Mesodermal cell (in vitro differentiated cells): ENCODE measurements at regions not wholly inside any gene's neighbourhood (a gene's known extent, or its start where the extent isn't known, plus 50 kb on each side); places are given as distances from the start of the nearest gene placed in this dataset.
A peak's percentile ranks its signal among the peaks of the same experiment; 100 is the strongest.

Experiments
- H3K27ac ChIP-seq: 2 replicates; pipeline ENCODE4 v1.7.0; 2013; ENCODE audit warnings: mild to moderate bottlenecking, low read depth, low read length, moderate library complexity; ENCODE audit not compliant: severe bottlenecking
- H3K36me3 ChIP-seq: 2 replicates; pipeline ENCODE4 v1.7.1; 2013; ENCODE audit warnings: mild to moderate bottlenecking, low read length, moderate library complexity; ENCODE audit not compliant: control insufficient read depth, insufficient read depth
- H3K4me1 ChIP-seq: one replicate; pipeline ENCODE4 v1.7.1; 2013; ENCODE audit warnings: mild to moderate bottlenecking, low read length; ENCODE audit not compliant: insufficient read depth, control insufficient read depth, poor library complexity, severe bottlenecking
- H3K4me3 ChIP-seq: 2 replicates; pipeline ENCODE4 v1.7.0; 2013; ENCODE audit warnings: low read length, control low read depth, mild to moderate bottlenecking; ENCODE audit not compliant: insufficient read depth, poor library complexity, severe bottlenecking; ENCODE audit errors: extremely low read depth
- H3K9me3 ChIP-seq: 2 replicates; pipeline ENCODE4 v1.7.1; 2013; ENCODE audit warnings: mild to moderate bottlenecking, low read length, moderate library complexity; ENCODE audit not compliant: control insufficient read depth
- WGBS, 2 experiments: methylation state at CpG; one replicate each; pipeline ENCODE4 v1.1.5; 2013; ENCODE audit warnings: missing lambda C conversion rate in 2 of 2; ENCODE audit not compliant: insufficient coverage in 2 of 2; 5-methylcytosine and 5-hydroxymethylcytosine counted together

DNA sequence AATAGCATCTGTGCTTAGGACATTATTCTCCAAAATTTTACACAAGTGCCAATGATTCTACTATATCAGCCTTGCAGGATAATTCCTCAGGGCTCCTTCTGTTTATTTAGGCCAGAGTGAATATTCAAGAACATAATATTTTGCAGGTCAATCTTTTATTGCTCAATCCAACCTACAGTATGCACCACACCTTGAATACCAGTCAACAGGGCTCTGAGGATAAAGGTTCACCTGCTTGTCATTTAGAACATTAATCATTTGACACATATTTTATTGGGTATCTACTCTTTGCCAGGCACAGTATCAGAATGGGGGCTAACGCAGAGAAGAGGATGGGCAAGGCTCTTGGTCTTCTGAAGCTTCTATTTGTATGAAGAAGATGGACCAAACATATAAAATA, 66.2 kb upstream of the SHISA3 start:
- Histone ChIP-seq H3K27ac (no peak overlapping the region), H3K4me1 (peaks cover 6% of the 10 kb centered on the region)
- WGBS, 2 experiments = 100% methylated on average over 1 of the region's 1 CpG; no CpG with 5 or more reads in 1 of the 2 experiments

DNA sequence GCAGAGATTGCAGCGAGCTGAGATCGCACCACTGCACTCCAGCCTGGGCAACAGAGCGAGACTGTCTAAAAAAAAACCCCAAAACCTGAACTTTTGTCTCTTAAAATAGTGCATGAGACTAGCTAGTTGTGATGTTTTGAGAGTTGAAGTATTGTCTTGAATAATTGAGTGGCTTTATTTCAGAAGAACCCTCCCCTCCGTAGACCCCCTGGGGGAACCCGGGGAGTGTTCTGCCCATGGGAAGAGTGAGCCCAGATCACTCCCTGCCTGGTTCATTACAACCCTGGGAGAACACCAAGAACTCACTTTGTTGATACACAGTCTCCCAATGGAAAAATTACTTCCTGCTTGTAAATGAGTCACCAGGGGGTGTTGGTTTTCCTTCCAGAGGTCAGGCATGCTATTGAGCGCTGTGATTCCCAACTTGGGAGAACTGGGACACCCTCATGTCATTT, 65.3 kb upstream of the SHISA3 start:
- Histone ChIP-seq H3K36me3 (no peaks in the 10 kb centered on the region), H3K27ac (no peak overlapping the region), H3K4me1 (peaks cover 6% of the 10 kb centered on the region), H3K9me3 (no peaks in the 10 kb centered on the region), H3K4me3 (no peak overlapping the region)
- 92 to 100% methylated on average over 2 to 5 of the region's 6 CpGs for WGBS, 2 experiments

More for the DNA sequence above, 66.2 kb upstream of the SHISA3 start:
- H3K36me3 ChIP-seq = no peaks in the 10 kb centered on the region
- H3K9me3 ChIP-seq = no peaks in the 10 kb centered on the region
- no peak overlapping the region for H3K4me3 ChIP-seq

DNA sequence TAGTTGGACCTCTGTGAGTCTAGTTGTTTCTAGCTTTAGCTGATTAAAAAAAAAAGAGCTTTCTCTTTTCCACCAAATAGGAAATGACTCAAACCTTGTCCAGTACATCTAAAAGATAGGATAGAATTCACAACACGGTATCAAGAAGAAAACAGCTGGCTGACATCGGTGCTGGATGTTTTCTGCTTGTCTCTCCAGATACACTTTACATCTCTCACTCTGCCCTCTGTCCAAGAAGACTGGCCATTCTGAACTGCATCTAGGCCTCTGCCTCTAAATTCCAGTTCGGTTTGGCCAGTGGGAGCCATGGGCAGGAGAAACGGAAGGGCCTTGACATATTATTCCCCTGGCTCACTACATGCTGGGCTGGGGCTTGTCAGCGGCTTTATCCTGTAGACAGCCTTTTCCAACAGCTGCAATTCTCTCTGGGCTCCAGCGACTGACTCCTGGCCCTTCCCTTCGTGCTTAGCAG, 57.3 kb upstream of the SHISA3 start:
- Histone ChIP-seq H3K36me3 (no peaks in the 10 kb centered on the region), H3K9me3 (no peaks in the 10 kb centered on the region), H3K27ac (peak overlapping the region; percentile 64), H3K4me1 (peaks cover 9% of the 10 kb centered on the region), H3K4me3 (no peak overlapping the region)
- WGBS, 2 experiments = 41 to 45% methylated on average over 7 of the region's 7 CpGs

DNA sequence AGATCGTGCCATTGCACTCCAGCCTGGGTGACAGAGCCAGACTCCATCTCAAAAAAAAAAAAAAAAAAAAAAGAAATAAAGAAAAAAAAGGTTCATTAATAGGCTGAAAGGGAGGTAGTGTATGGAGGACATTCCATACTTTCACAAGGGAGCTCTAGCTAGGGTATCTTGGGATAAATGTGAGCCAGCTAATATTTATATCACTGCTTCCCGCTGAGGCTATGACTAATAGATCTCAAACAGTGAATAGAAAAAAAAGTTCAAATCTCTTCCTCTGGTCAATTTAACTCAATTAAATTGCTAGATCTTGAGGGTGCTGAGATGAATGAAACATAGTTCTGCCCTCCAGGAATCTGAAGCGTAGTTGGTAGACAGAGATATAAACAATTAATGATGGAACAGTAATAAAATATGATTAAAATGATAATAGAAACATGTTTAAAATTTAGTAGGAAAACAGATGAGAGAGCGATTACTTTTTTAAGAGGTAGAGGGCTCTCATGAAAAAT, 55.7 kb upstream of the SHISA3 start:
- H3K9me3 ChIP-seq = no peaks in the 10 kb centered on the region
- H3K27ac ChIP-seq = no peak overlapping the region
- 77 to 91% methylated on average over 1 of the region's 4 CpGs for WGBS, 2 experiments
- peaks cover 9% of the 10 kb centered on the region for H3K4me1 ChIP-seq
- H3K36me3 ChIP-seq = no peaks in the 10 kb centered on the region
- H3K4me3 ChIP-seq = no peak overlapping the region

DNA sequence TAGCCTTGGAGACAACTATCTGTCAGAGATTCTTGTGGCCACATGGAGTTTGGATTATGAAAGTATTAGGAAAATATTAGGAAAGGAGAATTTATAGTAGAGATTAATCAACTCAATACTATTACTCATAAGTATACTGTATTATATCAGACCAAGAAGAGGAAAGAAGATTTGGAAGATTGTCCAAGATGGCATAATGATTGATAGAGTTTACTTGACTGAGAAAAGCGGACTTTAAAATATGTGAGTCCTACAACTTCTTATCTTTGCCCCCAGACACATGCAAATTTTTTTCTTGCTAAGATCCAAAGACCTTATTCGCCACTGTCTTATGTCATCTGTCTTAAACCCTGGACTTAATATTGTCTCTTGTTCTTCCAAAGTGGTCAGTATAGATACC, 54.8 kb upstream of the SHISA3 start:
- no peak overlapping the region for H3K4me3 ChIP-seq
- WGBS, 2 experiments = 100% methylated on average over 1 of the region's 2 CpGs; no CpG with 5 or more reads in 1 of the 2 experiments
- no peaks in the 10 kb centered on the region for H3K36me3 ChIP-seq
- H3K4me1 ChIP-seq = peaks cover 9% of the 10 kb centered on the region
- no peak overlapping the region for H3K27ac ChIP-seq
- no peaks in the 10 kb centered on the region for H3K9me3 ChIP-seq

DNA sequence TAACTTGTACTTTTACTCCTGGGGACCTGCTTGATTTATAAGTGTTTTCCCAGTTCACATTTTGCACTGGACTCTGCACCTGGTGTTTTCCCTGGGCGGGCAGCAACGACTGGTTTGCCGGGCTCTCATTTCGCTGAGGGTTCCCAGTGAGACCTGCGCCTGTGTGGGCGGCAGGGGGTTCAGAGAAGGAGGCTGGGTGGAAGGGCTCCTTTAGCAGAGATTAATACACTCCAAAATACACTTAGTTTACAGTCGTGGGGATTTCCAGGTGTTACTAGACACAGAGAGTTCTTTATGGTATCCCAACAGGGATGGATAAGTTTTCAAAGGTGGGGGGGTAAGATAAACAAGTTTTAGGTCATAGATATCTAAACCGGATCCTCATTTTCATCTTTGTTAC, 53.0 kb upstream of the SHISA3 start:
- Histone ChIP-seq H3K9me3 (no peaks in the 10 kb centered on the region), H3K27ac (no peak overlapping the region), H3K4me3 (no peak overlapping the region), H3K4me1 (peaks cover 8% of the 10 kb centered on the region), H3K36me3 (no peaks in the 10 kb centered on the region)
- no CpG with 5 or more reads among the region's 8 CpGs for WGBS, 2 experiments

DNA sequence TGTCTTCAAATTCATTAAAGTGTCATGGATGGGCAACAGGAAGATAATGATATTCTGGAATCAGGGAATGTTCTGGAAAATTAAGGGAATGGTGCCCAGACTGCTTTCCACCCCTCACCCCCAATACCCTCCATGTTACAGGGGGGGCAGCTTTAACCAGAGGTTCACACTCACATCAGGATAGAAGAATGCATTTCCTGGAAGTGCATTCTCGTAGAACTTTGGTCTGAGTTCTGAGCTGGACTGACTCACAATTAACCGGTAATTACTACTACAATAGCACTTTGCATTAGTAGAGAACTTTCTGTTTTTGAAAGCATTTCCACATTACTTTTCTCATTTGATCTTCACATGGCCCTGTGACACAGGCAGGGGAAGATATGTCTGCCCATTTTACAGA, 52.5 kb upstream of the SHISA3 start:
- peaks cover 3% of the 10 kb centered on the region for H3K4me1 ChIP-seq
- no peak overlapping the region for H3K27ac ChIP-seq
- no peaks in the 10 kb centered on the region for H3K9me3 ChIP-seq
- no peaks in the 10 kb centered on the region for H3K36me3 ChIP-seq
- no peak overlapping the region for H3K4me3 ChIP-seq
- WGBS, 2 experiments = no CpG with 5 or more reads among the region's 2 CpGs

DNA sequence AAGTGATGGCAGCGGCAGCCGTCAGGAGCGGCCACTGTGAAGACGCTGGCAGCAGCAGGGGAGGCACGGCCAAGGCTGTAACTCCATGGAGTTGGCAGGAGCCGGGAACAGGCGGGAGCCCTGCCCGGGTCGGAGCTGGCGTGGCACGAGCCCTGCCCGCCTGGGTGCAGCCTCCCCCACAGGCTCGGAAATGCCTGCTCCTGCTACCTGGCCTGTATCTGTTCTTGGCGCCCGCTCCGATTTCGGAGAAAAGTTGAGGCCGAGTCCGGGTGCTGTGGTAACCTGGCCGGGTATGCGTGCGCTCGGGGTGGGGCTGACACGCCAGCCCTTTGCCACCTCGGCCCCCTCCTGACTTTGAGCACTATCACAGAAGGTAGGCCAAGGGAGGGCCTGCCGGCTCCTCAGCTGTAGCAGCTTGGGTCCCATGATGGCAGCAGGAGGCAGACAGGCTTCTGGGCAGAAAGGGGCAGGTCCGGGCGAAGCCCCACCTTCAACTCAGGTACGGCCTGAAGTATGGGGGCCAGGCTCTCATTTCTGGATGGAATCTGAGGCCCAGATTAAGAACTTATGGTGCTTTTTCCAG, 51.2 kb upstream of the SHISA3 start:
- no peak overlapping the region for H3K27ac ChIP-seq
- H3K4me1 ChIP-seq = peaks cover 3% of the 10 kb centered on the region
- 95 to 98% methylated on average over 27 to 28 of the region's 29 CpGs for WGBS, 2 experiments
- no peaks in the 10 kb centered on the region for H3K9me3 ChIP-seq
- no peaks in the 10 kb centered on the region for H3K36me3 ChIP-seq
- H3K4me3 ChIP-seq = no peak overlapping the region

DNA sequence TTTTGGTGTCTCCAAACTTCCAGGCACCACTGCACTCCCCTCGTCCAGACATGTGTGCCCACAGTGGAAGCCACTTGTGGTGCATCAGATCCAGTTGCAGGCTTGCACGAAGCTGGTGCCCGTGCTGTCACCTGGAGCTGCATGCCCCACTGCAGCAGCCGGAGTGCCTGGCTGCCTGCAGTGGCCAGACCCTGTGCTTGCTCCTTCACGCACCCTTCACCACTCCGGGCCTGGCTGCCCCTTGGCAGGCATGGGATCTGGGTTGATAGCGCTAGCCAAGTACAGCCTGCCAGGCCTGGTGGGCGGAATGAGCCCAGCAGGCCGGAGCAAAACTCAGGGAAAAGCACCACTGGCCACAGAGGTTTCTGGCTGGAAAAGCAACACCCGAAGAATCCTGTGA, 50.2 kb upstream of the SHISA3 start:
- no peaks in the 10 kb centered on the region for H3K36me3 ChIP-seq
- 90 to 92% methylated on average over 7 to 10 of the region's 10 CpGs for WGBS, 2 experiments
- no peaks in the 10 kb centered on the region for H3K9me3 ChIP-seq
- peaks cover 3% of the 10 kb centered on the region for H3K4me1 ChIP-seq
- H3K27ac ChIP-seq = no peak overlapping the region
- no peak overlapping the region for H3K4me3 ChIP-seq
